ENCODE measurements at regions not wholly inside any gene's neighbourhood (a gene's known extent, or its start where the extent isn't known, plus 50 kb on each side); places are given as distances from the start of the nearest gene placed in this dataset.

DNA sequence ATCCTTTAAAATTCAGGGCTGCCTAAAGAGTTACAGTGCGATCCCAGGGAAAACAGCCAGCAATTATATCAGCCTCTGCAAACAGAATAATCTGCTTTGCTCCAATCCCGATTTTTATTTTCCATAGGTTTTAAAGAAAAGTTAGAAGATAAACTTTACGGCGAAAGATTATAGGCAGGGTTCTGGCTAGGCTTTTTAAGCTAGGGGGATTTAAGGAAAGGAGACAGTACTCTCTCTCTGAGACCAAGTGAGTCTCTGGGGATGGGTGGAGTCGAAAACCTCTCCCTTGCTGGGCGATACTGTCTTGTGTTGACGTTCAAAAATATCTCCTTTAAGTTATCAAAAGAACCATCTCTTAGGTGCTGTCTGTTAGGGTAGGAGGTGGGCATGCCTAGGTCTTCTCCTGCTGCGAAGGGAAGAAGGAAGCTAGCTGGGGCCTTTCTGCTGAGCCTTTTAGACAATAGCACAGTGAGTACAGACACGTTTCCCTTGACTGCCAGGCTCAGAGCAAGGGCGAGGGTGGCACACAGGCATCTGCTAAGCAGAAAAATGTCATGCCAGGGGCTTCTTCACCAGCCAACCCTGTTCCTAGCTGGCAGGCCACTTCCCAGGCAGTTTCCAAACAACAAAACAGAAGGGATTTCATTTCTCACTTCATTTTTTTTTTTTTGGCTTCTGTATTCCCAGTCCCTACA is 167.9 kb upstream of the MAF start:
- Histone ChIP-seq H3K9ac (ENCODE audit: low read length) (peak overlapping the region; percentile 60), H3K4me1 (ENCODE audit: control insufficient read depth, insufficient read depth, low read length) (peaks cover 22% of the 10 kb centered on the region), H3K27me3 (ENCODE audit: control insufficient read depth, insufficient read depth, low read length) (no peaks in the 10 kb centered on the region), H3K9me3 (ENCODE audit: control insufficient read depth, low read length) (no peaks in the 10 kb centered on the region), H3K4me3 (ENCODE audit: low read length) (no peak overlapping the region), H3K36me3 (ENCODE audit: control insufficient read depth, insufficient read depth, low read length) (no peaks in the 10 kb centered on the region)

DNA sequence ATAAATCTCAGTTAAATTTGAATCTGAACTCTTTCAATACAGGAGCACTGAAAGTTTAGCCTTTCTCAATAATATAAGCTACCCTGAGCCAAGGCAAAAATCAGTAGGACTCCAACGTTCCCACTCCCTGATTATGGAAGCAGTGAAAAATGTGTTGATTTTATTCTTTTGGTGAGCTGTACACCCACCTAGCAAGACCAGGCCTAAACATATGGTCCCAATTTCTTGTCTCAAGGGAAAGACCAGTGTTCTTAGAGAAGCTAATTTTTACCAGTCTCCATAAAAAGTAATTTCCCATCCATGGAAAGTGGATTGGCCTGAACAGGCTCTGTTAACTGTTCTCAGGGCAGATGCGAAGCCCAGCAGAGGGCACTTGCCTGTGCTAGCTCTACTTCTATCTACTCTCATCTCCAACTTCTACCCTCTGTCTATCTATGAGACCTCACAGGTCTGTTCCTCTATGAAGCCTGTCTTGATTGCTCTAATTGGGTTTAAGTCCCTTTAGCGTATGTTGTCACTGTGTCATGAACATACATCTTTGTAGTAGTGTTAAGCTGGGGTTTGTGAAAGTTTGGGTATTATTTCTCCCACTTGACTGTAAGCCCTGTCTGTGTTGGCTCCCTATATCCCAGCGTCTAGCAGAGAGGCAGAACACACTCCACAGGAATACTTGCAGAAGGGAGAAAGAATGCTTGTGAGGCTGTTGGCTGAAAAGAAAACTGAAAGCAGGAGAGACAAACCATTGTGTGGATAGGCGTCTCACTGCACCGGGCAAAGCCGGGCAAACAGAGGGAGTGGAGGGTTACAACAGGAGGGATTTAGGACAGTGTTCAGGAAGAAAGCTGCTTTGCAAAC is 167.1 kb upstream of the MAF start:
- Histone ChIP-seq H3K36me3 (ENCODE audit: control insufficient read depth, insufficient read depth, low read length) (no peaks in the 10 kb centered on the region), H3K9me3 (ENCODE audit: control insufficient read depth, low read length) (no peaks in the 10 kb centered on the region), H3K9ac (ENCODE audit: low read length) (peak overlapping the region; percentile 60), H3K4me1 (ENCODE audit: control insufficient read depth, insufficient read depth, low read length) (peaks cover 22% of the 10 kb centered on the region), H3K4me3 (ENCODE audit: low read length) (no peak overlapping the region), H3K27me3 (ENCODE audit: control insufficient read depth, insufficient read depth, low read length) (no peaks in the 10 kb centered on the region)

DNA sequence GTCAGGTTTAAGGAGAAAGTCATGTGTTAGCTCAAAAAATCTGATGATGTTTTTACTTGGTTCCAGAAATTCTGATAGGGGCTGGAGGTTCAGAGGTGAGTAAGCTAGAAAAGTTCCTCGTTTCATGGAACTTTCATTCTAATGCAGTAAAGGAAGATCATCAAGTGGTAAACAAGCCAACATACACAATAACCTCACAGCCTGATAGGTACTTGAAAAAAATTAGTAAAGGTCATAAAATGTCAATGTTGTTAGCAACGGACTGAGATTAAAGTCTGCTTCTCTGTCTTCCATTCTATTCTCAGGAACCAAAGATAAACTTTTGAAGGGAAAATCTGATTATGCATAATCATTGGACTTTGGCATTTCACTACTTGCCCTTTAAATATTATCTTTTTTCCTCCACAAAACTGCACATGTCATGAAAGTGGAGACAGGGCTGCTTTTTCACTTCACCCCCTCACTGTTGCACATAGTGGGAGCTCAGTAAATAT is 165.4 kb upstream of the MAF start:
- no peak overlapping the region for H3K9ac ChIP-seq (ENCODE audit: low read length)
- no peaks in the 10 kb centered on the region for H3K36me3 ChIP-seq (ENCODE audit: control insufficient read depth, insufficient read depth, low read length)
- H3K27me3 ChIP-seq (ENCODE audit: control insufficient read depth, insufficient read depth, low read length) = no peaks in the 10 kb centered on the region
- H3K4me1 ChIP-seq (ENCODE audit: control insufficient read depth, insufficient read depth, low read length) = peaks cover 22% of the 10 kb centered on the region
- H3K4me3 ChIP-seq (ENCODE audit: low read length) = no peak overlapping the region
- H3K9me3 ChIP-seq (ENCODE audit: control insufficient read depth, low read length) = no peaks in the 10 kb centered on the region

DNA sequence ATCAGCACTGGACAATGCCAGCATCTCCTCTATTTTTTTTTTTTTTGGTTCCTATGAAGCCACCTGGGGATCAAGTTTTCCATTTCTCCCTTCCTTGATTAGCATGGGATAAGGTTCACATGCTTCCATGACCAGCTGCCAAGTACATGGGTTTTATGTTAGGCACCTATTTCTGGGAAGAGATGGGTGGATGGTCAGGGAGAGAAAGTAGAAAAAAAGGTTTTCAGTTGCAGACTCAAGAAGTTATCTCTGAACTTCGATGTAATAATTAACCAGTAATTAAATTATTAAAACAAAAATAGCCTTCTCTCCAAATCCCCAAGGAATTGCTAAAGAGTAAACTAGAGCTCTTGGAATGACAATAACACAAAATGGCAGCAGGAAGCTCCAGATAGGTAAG is 164.9 kb upstream of the MAF start:
- Histone ChIP-seq H3K9ac (ENCODE audit: low read length) (no peak overlapping the region), H3K4me3 (ENCODE audit: low read length) (no peak overlapping the region), H3K36me3 (ENCODE audit: control insufficient read depth, insufficient read depth, low read length) (no peaks in the 10 kb centered on the region), H3K9me3 (ENCODE audit: control insufficient read depth, low read length) (no peaks in the 10 kb centered on the region), H3K27me3 (ENCODE audit: control insufficient read depth, insufficient read depth, low read length) (no peaks in the 10 kb centered on the region), H3K4me1 (ENCODE audit: control insufficient read depth, insufficient read depth, low read length) (peaks cover 22% of the 10 kb centered on the region)

DNA sequence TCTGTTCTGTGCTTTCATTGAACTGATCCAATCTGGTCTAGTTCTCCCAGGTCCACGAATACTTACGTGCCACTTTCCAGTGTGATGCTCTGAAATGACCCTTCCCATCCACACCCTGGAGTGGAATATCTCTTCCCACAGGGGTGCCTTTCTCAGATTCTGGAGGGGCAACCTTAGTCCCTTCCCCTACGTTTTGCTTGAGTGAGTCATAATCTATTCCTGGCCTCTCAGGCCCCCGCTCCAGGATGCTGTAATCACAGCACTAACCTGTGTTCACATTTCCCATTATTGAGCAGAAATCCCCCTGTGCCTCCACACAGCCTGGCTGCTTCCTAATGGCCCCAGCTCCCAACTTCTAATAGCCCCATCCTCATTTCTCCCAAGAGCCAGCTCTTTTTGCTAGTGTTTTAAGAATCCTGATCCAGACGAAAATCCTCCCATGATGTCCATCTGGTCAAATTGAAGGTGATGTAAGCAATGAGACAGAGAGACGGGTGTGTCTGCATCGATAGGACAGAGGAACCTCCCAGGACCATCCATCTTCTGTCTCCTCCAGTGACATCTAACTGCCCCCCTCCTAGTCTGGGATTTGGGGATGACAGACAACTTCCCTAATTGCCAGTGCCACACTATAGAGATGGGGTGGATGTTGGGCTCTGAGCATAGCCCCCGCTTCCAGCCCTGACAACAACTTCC is 164.0 kb upstream of the MAF start:
- Histone ChIP-seq H3K27me3 (ENCODE audit: control insufficient read depth, insufficient read depth, low read length) (no peaks in the 10 kb centered on the region), H3K4me1 (ENCODE audit: control insufficient read depth, insufficient read depth, low read length) (peaks cover 16% of the 10 kb centered on the region), H3K4me3 (ENCODE audit: low read length) (no peak overlapping the region), H3K36me3 (ENCODE audit: control insufficient read depth, insufficient read depth, low read length) (no peaks in the 10 kb centered on the region), H3K9ac (ENCODE audit: low read length) (no peak overlapping the region), H3K9me3 (ENCODE audit: control insufficient read depth, low read length) (no peaks in the 10 kb centered on the region)

DNA sequence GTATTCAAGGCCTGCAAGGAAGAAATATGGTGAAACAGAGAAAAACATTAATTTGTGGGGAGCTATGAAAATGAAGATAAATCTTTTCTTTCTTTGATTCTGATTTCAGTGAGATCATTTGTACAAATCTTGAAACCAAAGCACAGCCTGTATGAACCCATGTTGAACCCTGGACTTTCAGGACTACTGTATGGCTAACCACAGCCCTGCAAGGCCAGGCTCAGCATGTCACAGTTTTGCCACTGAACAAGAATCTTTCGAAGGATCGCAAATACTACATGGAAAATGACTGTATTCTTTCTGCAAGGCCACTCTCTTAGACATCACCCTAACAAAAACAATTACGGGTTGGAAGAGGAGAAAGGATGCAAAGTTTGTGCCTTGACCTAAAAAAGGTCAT is 161.7 kb upstream of the MAF start:
- Histone ChIP-seq H3K9ac (ENCODE audit: low read length) (no peak overlapping the region), H3K27me3 (ENCODE audit: control insufficient read depth, insufficient read depth, low read length) (no peaks in the 10 kb centered on the region), H3K4me3 (ENCODE audit: low read length) (no peak overlapping the region), H3K36me3 (ENCODE audit: control insufficient read depth, insufficient read depth, low read length) (no peaks in the 10 kb centered on the region), H3K4me1 (ENCODE audit: control insufficient read depth, insufficient read depth, low read length) (peaks cover under 1% of the 10 kb centered on the region), H3K9me3 (ENCODE audit: control insufficient read depth, low read length) (no peaks in the 10 kb centered on the region)

DNA sequence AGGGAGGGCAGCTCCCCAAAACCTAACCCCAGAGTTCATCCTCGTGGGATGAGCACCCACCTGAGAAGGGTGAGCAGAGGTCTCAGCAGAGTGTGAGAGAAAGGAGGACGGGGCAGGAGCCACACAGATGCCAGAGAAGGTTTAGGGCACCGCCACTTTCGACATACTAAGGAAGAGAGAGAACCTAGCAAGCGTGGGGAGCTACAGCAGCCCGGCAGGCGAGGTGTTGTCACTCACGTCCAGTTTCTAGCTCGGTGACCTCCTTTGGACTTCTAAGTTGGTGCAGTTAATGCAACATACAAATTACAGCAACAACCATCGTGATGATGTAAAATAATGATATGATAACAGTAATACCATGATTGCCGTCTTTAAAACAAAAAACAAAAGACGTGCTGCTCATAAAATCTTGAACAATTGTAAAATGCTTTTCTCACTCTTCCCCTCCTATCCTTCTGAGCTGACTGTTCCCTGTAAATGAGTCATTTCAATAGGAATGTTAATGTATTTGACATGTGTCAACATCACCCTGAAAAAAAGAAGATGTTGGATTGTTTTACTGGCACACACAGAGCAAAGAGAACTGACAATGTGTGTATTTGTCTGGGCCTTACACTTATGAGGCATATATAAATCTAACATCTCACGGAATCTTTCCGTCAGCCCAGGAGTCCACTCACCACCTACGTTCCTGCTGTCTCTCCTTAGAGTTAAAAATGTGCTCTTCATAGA is 158.2 kb upstream of the MAF start:
- Histone ChIP-seq H3K9ac (ENCODE audit: low read length) (no peak overlapping the region), H3K4me1 (ENCODE audit: control insufficient read depth, insufficient read depth, low read length) (peaks cover 4% of the 10 kb centered on the region), H3K27me3 (ENCODE audit: control insufficient read depth, insufficient read depth, low read length) (no peaks in the 10 kb centered on the region), H3K4me3 (ENCODE audit: low read length) (no peak overlapping the region), H3K36me3 (ENCODE audit: control insufficient read depth, insufficient read depth, low read length) (no peaks in the 10 kb centered on the region), H3K9me3 (ENCODE audit: control insufficient read depth, low read length) (no peaks in the 10 kb centered on the region)

DNA sequence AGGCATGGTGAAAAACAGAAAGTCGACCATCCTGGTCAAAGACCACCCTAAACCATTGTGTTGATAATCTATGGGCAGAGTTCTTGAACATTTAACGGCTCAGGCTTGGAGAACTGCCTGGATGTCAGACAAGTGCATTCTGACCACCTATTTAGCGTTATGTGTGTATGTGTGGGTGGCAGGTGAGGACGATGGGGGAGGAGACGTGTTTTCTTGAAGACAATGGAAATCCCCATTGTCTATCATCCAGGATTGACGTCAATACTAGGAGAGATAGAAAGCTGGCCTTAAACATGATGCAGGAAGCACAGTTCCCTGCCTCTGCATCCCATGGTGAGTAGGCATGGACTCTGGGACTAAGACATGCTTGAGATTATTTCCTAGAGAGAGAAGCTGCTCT is 157.4 kb upstream of the MAF start:
- H3K9me3 ChIP-seq (ENCODE audit: control insufficient read depth, low read length) = no peaks in the 10 kb centered on the region
- peaks cover 4% of the 10 kb centered on the region for H3K4me1 ChIP-seq (ENCODE audit: control insufficient read depth, insufficient read depth, low read length)
- no peak overlapping the region for H3K4me3 ChIP-seq (ENCODE audit: low read length)
- no peak overlapping the region for H3K9ac ChIP-seq (ENCODE audit: low read length)
- no peaks in the 10 kb centered on the region for H3K36me3 ChIP-seq (ENCODE audit: control insufficient read depth, insufficient read depth, low read length)
- H3K27me3 ChIP-seq (ENCODE audit: control insufficient read depth, insufficient read depth, low read length) = no peaks in the 10 kb centered on the region

DNA sequence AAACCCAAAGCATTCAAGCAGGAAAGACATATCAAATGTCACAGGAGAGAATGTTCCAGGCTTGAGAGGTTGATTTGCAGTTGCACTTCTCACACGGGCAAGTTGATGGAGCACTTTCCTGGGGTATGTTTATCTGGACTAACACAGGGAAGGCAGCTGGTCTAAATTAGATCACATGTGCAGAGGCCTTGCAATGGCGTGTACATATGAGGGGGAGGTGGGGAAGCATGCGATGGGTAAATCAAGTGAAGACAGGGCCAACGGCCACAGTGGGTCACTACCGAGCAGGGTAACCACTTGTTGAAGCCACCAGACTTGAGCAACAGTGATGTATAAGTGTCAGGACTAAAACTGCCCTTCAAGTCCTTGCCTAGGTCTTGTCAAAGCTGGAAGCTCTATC is 156.6 kb upstream of the MAF start:
- no peak overlapping the region for H3K9ac ChIP-seq (ENCODE audit: low read length)
- H3K9me3 ChIP-seq (ENCODE audit: control insufficient read depth, low read length) = no peaks in the 10 kb centered on the region
- peaks cover 4% of the 10 kb centered on the region for H3K4me1 ChIP-seq (ENCODE audit: control insufficient read depth, insufficient read depth, low read length)
- H3K36me3 ChIP-seq (ENCODE audit: control insufficient read depth, insufficient read depth, low read length) = no peaks in the 10 kb centered on the region
- H3K27me3 ChIP-seq (ENCODE audit: control insufficient read depth, insufficient read depth, low read length) = no peaks in the 10 kb centered on the region
- no peak overlapping the region for H3K4me3 ChIP-seq (ENCODE audit: low read length)

DNA sequence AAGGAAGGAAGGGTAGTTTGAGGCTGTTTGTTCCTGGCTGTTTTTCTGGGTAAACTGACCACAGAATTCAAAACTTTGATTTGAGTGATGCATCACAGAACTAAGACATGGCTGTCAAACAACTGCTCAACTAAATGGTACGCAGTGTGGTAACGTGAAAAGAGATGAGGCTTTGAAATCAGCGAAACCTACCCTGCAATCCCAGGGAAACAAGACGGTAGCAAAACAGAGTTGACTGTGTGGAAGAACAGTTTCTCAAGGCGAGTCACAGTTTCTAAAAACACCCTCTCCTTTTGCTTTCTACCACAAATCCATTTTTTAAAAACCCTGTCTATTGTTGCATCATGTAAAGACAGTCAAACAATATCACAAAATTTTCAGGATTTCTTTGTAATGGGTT is 156.0 kb upstream of the MAF start:
- H3K27me3 ChIP-seq (ENCODE audit: control insufficient read depth, insufficient read depth, low read length) = no peaks in the 10 kb centered on the region
- H3K9me3 ChIP-seq (ENCODE audit: control insufficient read depth, low read length) = no peaks in the 10 kb centered on the region
- H3K4me1 ChIP-seq (ENCODE audit: control insufficient read depth, insufficient read depth, low read length) = peaks cover 4% of the 10 kb centered on the region
- no peak overlapping the region for H3K9ac ChIP-seq (ENCODE audit: low read length)
- no peak overlapping the region for H3K4me3 ChIP-seq (ENCODE audit: low read length)
- H3K36me3 ChIP-seq (ENCODE audit: control insufficient read depth, insufficient read depth, low read length) = no peaks in the 10 kb centered on the region

DNA sequence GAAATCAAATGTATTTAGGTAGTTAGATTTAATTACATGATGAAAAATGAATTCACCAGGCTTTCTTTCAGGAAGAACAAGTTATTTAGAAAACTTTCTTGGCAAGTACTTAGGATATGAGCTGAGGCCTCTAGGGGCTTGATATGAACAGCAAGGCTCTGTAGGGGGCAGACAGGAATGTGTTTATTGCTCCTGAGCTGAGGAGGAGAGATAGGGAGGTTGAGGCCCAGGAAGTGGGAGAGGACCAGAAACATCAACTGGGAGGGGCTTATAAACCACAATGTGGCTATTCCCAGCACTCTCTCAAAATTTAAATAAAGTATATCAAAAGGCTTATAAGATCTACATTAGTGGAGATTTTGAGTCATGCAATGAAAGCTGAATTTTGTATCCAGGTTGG is 154.0 kb upstream of the MAF start:
- Histone ChIP-seq H3K27me3 (ENCODE audit: control insufficient read depth, insufficient read depth, low read length) (no peaks in the 10 kb centered on the region), H3K36me3 (ENCODE audit: control insufficient read depth, insufficient read depth, low read length) (no peaks in the 10 kb centered on the region), H3K4me1 (ENCODE audit: control insufficient read depth, insufficient read depth, low read length) (peaks cover 4% of the 10 kb centered on the region), H3K9me3 (ENCODE audit: control insufficient read depth, low read length) (no peaks in the 10 kb centered on the region), H3K9ac (ENCODE audit: low read length) (no peak overlapping the region), H3K4me3 (ENCODE audit: low read length) (no peak overlapping the region)

Data from mucosa of stomach (tissue), 1 donor.